PC-3 (cell line): ENCODE measurements at regions not wholly inside any gene's neighbourhood (a gene's known extent, or its start where the extent isn't known, plus 50 kb on each side); places are given as distances from the start of the nearest gene placed in this dataset.

Source experiments
- ATAC-seq: fragments of 200-7000 bp; cut with Tn5 transposase; 2 replicates; pipeline ENCODE4 v1.9.1; 2020; ENCODE audit warnings: mild to moderate bottlenecking, moderate library complexity
- BruUV-seq: library from RNA; stranded (reverse); fragments of 400-500 nt; replicated peaks from 2 replicates; lab custom pipeline; 2021; lab: Mats Ljungman, UMichigan
- CTCF ChIA-PET: fragments of 300-600 bp; sonication (Branson Sonifier 250); formaldehyde crosslinking; loops from one replicate; lab custom pipeline; 2022; ENCODE audit warnings: antibody characterized with exemption; lab: Charles Lee
- POLR2A ChIA-PET: fragments of 300-600 bp; sonication (Branson Sonifier 250); formaldehyde crosslinking; loops from one replicate; lab custom pipeline; 2022; ENCODE audit warnings: antibody characterized with exemption; ENCODE audit not compliant: unreplicated experiment; lab: Charles Lee
- DNase-seq: peaks from one replicate; pipeline ENCODE4 v3.0.0-alpha.2; 2015
- H2AFZ ChIP-seq: fragments of 300-600 bp; sonication (generic); 2 replicates; pipeline ENCODE4 v1.6.0; 2016; ENCODE audit warnings: antibody characterized with exemption, low read length
- H3F3A ChIP-seq: fragments of 300-600 bp; sonication (generic); one replicate; pipeline ENCODE4 v1.6.0; 2017; ENCODE audit warnings: antibody characterized with exemption, low read length, control low read depth, mild to moderate bottlenecking; ENCODE audit not compliant: unreplicated experiment
- H3K27ac ChIP-seq: fragments of 300-600 bp; sonication (generic); 2 replicates; pipeline ENCODE4 v1.5.1; 2016; ENCODE audit warnings: mild to moderate bottlenecking, low read length
- H3K27me3 ChIP-seq: fragments of 300-600 bp; sonication (generic); 2 replicates; pipeline ENCODE4 v1.6.1; 2016; ENCODE audit warnings: low read length, mixed read lengths
- H3K36me3 ChIP-seq: fragments of 300-600 bp; sonication (generic); 2 replicates; pipeline ENCODE4 v1.6.1; 2016; ENCODE audit warnings: low read depth, mixed run types, low read length, mixed read lengths
- H3K4me1 ChIP-seq: fragments of 300-600 bp; sonication (generic); 2 replicates; pipeline ENCODE4 v1.5.1; 2016; ENCODE audit warnings: low read length; ENCODE audit not compliant: insufficient read depth
- H3K4me2 ChIP-seq: fragments of 300-600 bp; sonication (generic); 2 replicates; pipeline ENCODE4 v1.6.0; 2016; ENCODE audit warnings: low read length
- H3K4me3 ChIP-seq: fragments of 300-600 bp; sonication (generic); 2 replicates; pipeline ENCODE4 v1.5.1; 2016; ENCODE audit warnings: mild to moderate bottlenecking, low read length, mixed read lengths
- H3K79me2 ChIP-seq: fragments of 300-600 bp; sonication (generic); 2 replicates; pipeline ENCODE4 v1.6.1; 2017; ENCODE audit warnings: low read length, mixed read lengths
- H3K9ac ChIP-seq: fragments of 300-600 bp; sonication (generic); 2 replicates; pipeline ENCODE4 v1.6.0; 2016; ENCODE audit warnings: mild to moderate bottlenecking, low read length
- H3K9me2 ChIP-seq: fragments of 300-600 bp; sonication (generic); replicated peaks from 2 replicates; pipeline ENCODE4 v1.6.1; 2016; ENCODE audit warnings: mixed run types, low read length, mixed read lengths
- H3K9me3 ChIP-seq: fragments of 300-600 bp; sonication (generic); 2 replicates; pipeline ENCODE4 v1.6.1; 2016; ENCODE audit warnings: low read length, mixed read lengths
- H4K20me1 ChIP-seq: fragments of 300-600 bp; sonication (generic); 2 replicates; pipeline ENCODE4 v1.6.1; 2016; ENCODE audit warnings: low read length, mixed read lengths
- CTCF ChIP-seq: fragments of 300-600 bp; sonication (generic); conservative IDR thresholded peaks from 2 replicates; pipeline ENCODE4 v1.5.1; 2017; ENCODE audit warnings: antibody characterized with exemption, low read depth, mild to moderate bottlenecking, low read length
- EZH2 ChIP-seq: fragments of 300-600 bp; sonication (generic); IDR thresholded peaks from one replicate; pipeline ENCODE4 v1.6.1; 2017; ENCODE audit warnings: antibody characterized with exemption, mild to moderate bottlenecking, low read length; ENCODE audit not compliant: unreplicated experiment
- EZH2phosphoT487 ChIP-seq: fragments of 300-600 bp; sonication (generic); IDR thresholded peaks from 2 replicates; pipeline ENCODE4 v1.6.1; 2018; ENCODE audit warnings: mild to moderate bottlenecking, antibody characterized with exemption, low read length, borderline replicate concordance
- intact Hi-C: fragments of 100-400 bp; cut with micrococcal nuclease; formaldehyde crosslinking; loops from 2 replicates; pipeline ENCODE4 v1.9.0; 2023

GRCh38 chr6:14676064-14676463, 558.5 kb downstream of the CD83 start:
- Histone ChIP-seq H3K79me2 (no peaks in the 10 kb centered on the region), H3K4me1 (peaks cover 18% of the 10 kb centered on the region; the same call in 1 of the 2 replicates), H4K20me1 (no peaks in the 10 kb centered on the region), H2AFZ (peak overlapping the region; percentile 43; the same call in 1 of the 2 replicates), H3K9me3 (no peaks in the 10 kb centered on the region), H3K36me3 (no peaks in the 10 kb centered on the region), H3K4me2 (no peak overlapping the region), H3F3A (no peaks in the 10 kb centered on the region), H3K9me2 (no peaks in the 10 kb centered on the region), H3K4me3 (no peak overlapping the region), H3K27me3 (no peaks in the 10 kb centered on the region), H3K9ac (no peak overlapping the region), H3K27ac (peak overlapping the region; percentile 8; the same call in 1 of the 2 replicates)
- intact Hi-C loops = no loop called here
- TF ChIP-seq EZH2phosphoT487 = no peak
- ChIA-PET POLR2A (no interaction called here), CTCF (no interaction called here)
- ATAC-seq = peak; percentile 57; the same call in 1 of the 2 replicates
- peak; percentile 54 for DNase-seq
- BruUV-seq = no TSS peak

GRCh38 chr6:14676977-14677781, 559.6 kb downstream of the CD83 start:
- Histone ChIP-seq H3K36me3 (no peaks in the 10 kb centered on the region), H3K9me2 (no peaks in the 10 kb centered on the region), H4K20me1 (no peaks in the 10 kb centered on the region), H3K79me2 (no peaks in the 10 kb centered on the region), H3K27me3 (no peaks in the 10 kb centered on the region), H2AFZ (no peak overlapping the region), H3K4me2 (no peak overlapping the region), H3K27ac (no peak overlapping the region), H3K9me3 (no peaks in the 10 kb centered on the region), H3K4me3 (no peak overlapping the region), H3K9ac (no peak overlapping the region), H3F3A (no peaks in the 10 kb centered on the region), H3K4me1 (peaks cover 11% of the 10 kb centered on the region; the same call in 1 of the 2 replicates)
- ATAC-seq (no peak), DNase-seq (no peak)
- no peak for TF ChIP-seq EZH2
- no peak for TF ChIP-seq EZH2phosphoT487
- no peak for TF ChIP-seq CTCF
- no TSS peak for BruUV-seq
- intact Hi-C loops = no loop called here
- CTCF ChIA-PET = no interaction called here
- POLR2A ChIA-PET = no interaction called here

- H3K27me3 ChIP-seq = no peaks in the 10 kb centered on the region
- no peaks in the 10 kb centered on the region for H3K9me3 ChIP-seq
- ATAC-seq = no peak
- no TSS peak for BruUV-seq
- H3K9ac ChIP-seq = no peak overlapping the region
- H3K4me1 ChIP-seq = peaks cover 9% of the 10 kb centered on the region
- no peaks in the 10 kb centered on the region for H3K79me2 ChIP-seq
- TF ChIP-seq EZH2 (no peak), CTCF (no peak), EZH2phosphoT487 (no peak)
- H3K9me2 ChIP-seq = no peaks in the 10 kb centered on the region
- no peak overlapping the region for H3K4me3 ChIP-seq
- H3K36me3 ChIP-seq = no peaks in the 10 kb centered on the region
- DNase-seq = no peak
- H3K4me2 ChIP-seq = no peak overlapping the region
- intact Hi-C loops = no loop called here
- POLR2A ChIA-PET = interaction anchor here (0.6 kb wide), 1 partner anchor 53 kb away, joined by 10 read pairs; no protein-coding TSS in a partner anchor
- no peak overlapping the region for H2AFZ ChIP-seq
- no peaks in the 10 kb centered on the region for H4K20me1 ChIP-seq
- H3F3A ChIP-seq = no peaks in the 10 kb centered on the region
- CTCF ChIA-PET = no interaction called here
- H3K27ac ChIP-seq = no peak overlapping the region
These were observed 564.0 kb upstream of the JARID2 start for GRCh38 chr6:14681699-14682487.
